LHCN-M2 (cell line): ENCODE measurements at regions not wholly inside any gene's neighbourhood (a gene's known extent, or its start where the extent isn't known, plus 50 kb on each side); places are given as distances from the start of the nearest gene placed in this dataset.
"Not testable (repeated sequence)": the region's sequence is repeated elsewhere in the genome, so short reads cannot be mapped to it uniquely, and the experiment has no call there.

Experiments
- DNase-seq: peaks from one replicate; pipeline ENCODE4 v3.0.0-alpha.2; 2012; ENCODE audit warnings: low read depth

- no peak for DNase-seq
Measured at GRCh38 chrX:81348388-81348787, 146.5 kb downstream of the SH3BGRL start.

- no peak for DNase-seq
Measured at GRCh38 chrX:81354954-81355353, 153.1 kb downstream of the SH3BGRL start.

GRCh38 chrX:81355436-81355835 is 153.5 kb downstream of the SH3BGRL start:
- DNase-seq: no peak

GRCh38 chrX:81367291-81367690 is 165.4 kb downstream of the SH3BGRL start:
- DNase-seq: no peak

- DNase-seq: peak; percentile 30
Measured at GRCh38 chrX:81377329-81377728, 175.4 kb downstream of the SH3BGRL start.

GRCh38 chrX:81378560-81378959 is 176.7 kb downstream of the SH3BGRL start:
- DNase-seq: peak; percentile 8

- no peak for DNase-seq
Measured at GRCh38 chrX:81390237-81390636, 188.3 kb downstream of the SH3BGRL start.

GRCh38 chrX:81392396-81392795 is 190.5 kb downstream of the SH3BGRL start:
- DNase-seq: no peak

GRCh38 chrX:81405781-81406180 is 203.9 kb downstream of the SH3BGRL start:
- DNase-seq: no peak

GRCh38 chrX:81411517-81411916 is 209.6 kb downstream of the SH3BGRL start:
- no peak for DNase-seq

GRCh38 chrX:81412428-81412827 is 210.5 kb downstream of the SH3BGRL start:
- DNase-seq: no peak

GRCh38 chrX:81412857-81413256 is 211.0 kb downstream of the SH3BGRL start:
- DNase-seq: not testable (repeated sequence)

- DNase-seq: peak; percentile 22
Measured at GRCh38 chrX:81414630-81415029, 212.7 kb downstream of the SH3BGRL start.
